ENCODE measurements at regions not wholly inside any gene's neighbourhood (a gene's known extent, or its start where the extent isn't known, plus 50 kb on each side); places are given as distances from the start of the nearest gene placed in this dataset.

DNA sequence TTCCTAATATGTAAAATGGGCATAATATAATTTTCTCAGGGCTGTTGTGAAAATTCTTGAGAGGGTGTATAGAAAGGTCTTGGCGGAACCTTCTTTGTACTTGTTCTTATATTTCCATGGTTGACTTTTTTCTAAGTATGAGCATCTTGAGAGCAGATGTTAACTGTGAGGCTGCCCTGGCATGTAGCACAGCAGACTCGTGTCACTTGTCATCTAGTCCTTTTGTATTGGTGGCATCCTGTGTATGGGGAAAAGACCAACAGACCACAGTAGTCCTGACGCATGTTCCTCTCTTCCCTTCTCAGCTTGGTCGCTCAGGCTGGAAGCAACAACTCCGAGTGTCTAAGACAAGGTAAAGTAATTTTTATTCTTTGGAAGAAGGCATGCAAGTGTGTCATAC, 153.8 kb upstream of the ZBED5 start:
- TF ChIP-seq SIN3A (IDR thresholded peaks at IDR 0.05; ENCODE audit: low read depth) = no peak
- no peak for TF ChIP-seq EGR1 (IDR thresholded peaks at IDR 0.05; ENCODE audit: low read depth)
- TF ChIP-seq POLR2AphosphoS5 (IDR thresholded peaks at IDR 0.05; ENCODE audit: low read depth, low read length) = no peak
- TF ChIP-seq, protein P1, sequence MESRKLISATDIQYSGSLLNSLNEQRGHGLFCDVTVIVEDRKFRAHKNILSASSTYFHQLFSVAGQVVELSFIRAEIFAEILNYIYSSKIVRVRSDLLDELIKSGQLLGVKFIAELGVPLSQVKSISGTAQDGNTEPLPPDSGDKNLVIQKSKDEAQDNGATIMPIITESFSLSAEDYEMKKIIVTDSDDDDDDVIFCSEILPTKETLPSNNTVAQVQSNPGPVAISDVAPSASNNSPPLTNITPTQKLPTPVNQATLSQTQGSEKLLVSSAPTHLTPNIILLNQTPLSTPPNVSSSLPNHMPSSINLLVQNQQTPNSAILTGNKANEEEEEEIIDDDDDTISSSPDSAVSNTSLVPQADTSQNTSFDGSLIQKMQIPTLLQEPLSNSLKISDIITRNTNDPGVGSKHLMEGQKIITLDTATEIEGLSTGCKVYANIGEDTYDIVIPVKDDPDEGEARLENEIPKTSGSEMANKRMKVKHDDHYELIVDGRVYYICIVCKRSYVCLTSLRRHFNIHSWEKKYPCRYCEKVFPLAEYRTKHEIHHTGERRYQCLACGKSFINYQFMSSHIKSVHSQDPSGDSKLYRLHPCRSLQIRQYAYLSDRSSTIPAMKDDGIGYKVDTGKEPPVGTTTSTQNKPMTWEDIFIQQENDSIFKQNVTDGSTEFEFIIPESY (IDR thresholded peaks at IDR 0.05; ENCODE audit: extremely low read depth, insufficient replicate concordance, low read length) = no peak
- TF ChIP-seq ZFX (IDR thresholded peaks at IDR 0.05) = no peak
- TF ChIP-seq JUND (IDR thresholded peaks at IDR 0.05) = no peak
- no peak for TF ChIP-seq EZH2 (IDR thresholded peaks at IDR 0.05)
- no peak for TF ChIP-seq MAX (IDR thresholded peaks at IDR 0.05)
- TF ChIP-seq SP1 (IDR thresholded peaks at IDR 0.05; ENCODE audit: low read depth) = no peak
- no peak for TF ChIP-seq CBX3 (IDR thresholded peaks at IDR 0.05; ENCODE audit: low read depth)
- no peak for TF ChIP-seq POLR2A (IDR thresholded peaks at IDR 0.05; ENCODE audit: borderline replicate concordance, extremely low read depth, insufficient read depth, insufficient read length)
- TF ChIP-seq RAD21 (IDR thresholded peaks at IDR 0.05; ENCODE audit: low read depth) = no peak
- no peak for TF ChIP-seq TCF7L2 (IDR thresholded peaks at IDR 0.05; ENCODE audit: borderline replicate concordance, extremely low read depth, insufficient read depth, insufficient read length)
- no peak for TF ChIP-seq SRF (IDR thresholded peaks at IDR 0.05; ENCODE audit: low read depth)
- no peak for TF ChIP-seq YY1 (IDR thresholded peaks at IDR 0.05; ENCODE audit: extremely low read depth, insufficient replicate concordance, low read depth, low read length)
- no peak for TF ChIP-seq ELF1 (IDR thresholded peaks at IDR 0.05; ENCODE audit: borderline replicate concordance, low read depth)
- TF ChIP-seq FOSL1 (IDR thresholded peaks at IDR 0.05; ENCODE audit: low read depth) = no peak
- POLR2A ChIA-PET = no interaction called here
- no peak for ATAC-seq

More for the DNA sequence above, 153.8 kb upstream of the ZBED5 start:
- Histone ChIP-seq H3K4me3 (replicated peaks in 1 of 2; ENCODE audit: low read depth in 1 of 2, low read length in 2 of 2) (no peak overlapping the region), H3K79me2 (ENCODE audit: insufficient read depth, low read length) (no peaks in the 10 kb centered on the region), H3K27ac (ENCODE audit: low read depth, low read length) (no peak overlapping the region), H3K27me3 (ENCODE audit: insufficient read depth, low read length) (no peaks in the 10 kb centered on the region), H3K9me3 (ENCODE audit: control insufficient read depth in 1 of 2, insufficient read depth in 1 of 2, low read depth in 1 of 2, low read length in 2 of 2) (no peaks in the 10 kb centered on the region), H3K9me2 (ENCODE audit: insufficient read depth) (no peaks in the 10 kb centered on the region), H3K4me1 (ENCODE audit: control insufficient read depth in 1 of 2, insufficient read depth in 2 of 2, low read length in 2 of 2) (peaks cover 3 to 11% of the 10 kb centered on the region in 2 experiments; a peak in 3 of 4 replicates), H4K20me1 (ENCODE audit: insufficient read depth) (no peaks in the 10 kb centered on the region), H3K9ac (ENCODE audit: low read length) (no peak overlapping the region), H3K4me2 (ENCODE audit: low read length) (no peak overlapping the region), H3K36me3 (ENCODE audit: control insufficient read depth in 1 of 2, insufficient read depth in 2 of 2, low read length in 2 of 2) (no peaks in the 10 kb centered on the region), H2AFZ (ENCODE audit: low read depth, low read length, poor library complexity, severe bottlenecking) (no peak overlapping the region)
- ChIA-PET CTCF (interaction anchor here (1.5 to 4.9 kb wide), 3 partner anchors 16 to 219 kb away, joined by 6 to 56 read pairs (median 20); no protein-coding TSS in a partner anchor), RAD21 (ENCODE audit: low non-redundant PET in 1 of 2, low total read pairs in 2 of 2, uncharacterized antibody in 2 of 2, unreplicated experiment in 2 of 2) (interaction anchor here in 1 of 2 experiments (1.8 kb wide), 1 partner anchor 77 kb away, joined by 19 read pairs; no protein-coding TSS in a partner anchor)
- no peak for DNase-seq (ENCODE audit: low read depth, low spot score)
- BruUV-seq (replicated peaks) = no TSS peak
- intact Hi-C loops (cut with micrococcal nuclease) = no loop called here

Data from HCT116 (cell line).